NCI-H1048 (cell line): ENCODE measurements at regions not wholly inside any gene's neighbourhood (a gene's known extent, or its start where the extent isn't known, plus 50 kb on each side); places are given as distances from the start of the nearest gene placed in this dataset.
"Not testable (repeated sequence)": the region's sequence is repeated elsewhere in the genome, so short reads cannot be mapped to it uniquely, and the experiment has no call there.

Experiments
- DNase-seq: peaks from one replicate; lab custom pipeline; 2025; lab: John Stamatoyannopoulos, UW

DNA sequence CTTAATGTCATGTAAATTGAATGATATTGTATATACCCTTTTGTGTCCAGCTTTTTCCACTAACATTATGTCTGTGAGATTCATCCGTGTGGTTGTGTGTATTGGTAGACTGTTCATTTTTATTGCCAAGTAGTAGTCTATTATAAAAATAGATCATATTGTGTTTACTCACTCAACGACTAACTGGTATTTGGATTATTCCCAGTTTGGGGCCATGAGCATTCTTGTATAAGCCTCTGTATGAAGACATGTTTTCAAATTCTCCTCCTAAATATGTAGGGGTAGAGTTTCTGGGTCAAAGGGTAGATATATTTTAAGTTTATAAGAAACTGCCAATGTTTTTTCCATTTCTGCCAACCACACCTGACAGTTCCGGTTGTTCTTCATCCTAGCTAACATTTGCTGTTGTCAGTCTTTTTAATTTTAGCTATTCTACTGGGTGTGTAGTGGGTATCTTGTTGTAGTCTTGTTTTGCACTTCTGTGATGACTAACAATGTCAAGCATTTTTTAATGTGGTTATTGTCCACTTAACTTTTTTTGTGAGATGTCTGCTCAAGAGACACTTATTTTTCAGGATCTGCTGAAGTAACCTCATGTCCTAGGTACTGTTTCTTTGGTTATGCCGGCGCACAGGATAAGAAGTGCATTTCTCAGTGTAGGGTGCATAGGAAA is 93.2 kb downstream of the DACT1 start:
- no peak for DNase-seq

DNA sequence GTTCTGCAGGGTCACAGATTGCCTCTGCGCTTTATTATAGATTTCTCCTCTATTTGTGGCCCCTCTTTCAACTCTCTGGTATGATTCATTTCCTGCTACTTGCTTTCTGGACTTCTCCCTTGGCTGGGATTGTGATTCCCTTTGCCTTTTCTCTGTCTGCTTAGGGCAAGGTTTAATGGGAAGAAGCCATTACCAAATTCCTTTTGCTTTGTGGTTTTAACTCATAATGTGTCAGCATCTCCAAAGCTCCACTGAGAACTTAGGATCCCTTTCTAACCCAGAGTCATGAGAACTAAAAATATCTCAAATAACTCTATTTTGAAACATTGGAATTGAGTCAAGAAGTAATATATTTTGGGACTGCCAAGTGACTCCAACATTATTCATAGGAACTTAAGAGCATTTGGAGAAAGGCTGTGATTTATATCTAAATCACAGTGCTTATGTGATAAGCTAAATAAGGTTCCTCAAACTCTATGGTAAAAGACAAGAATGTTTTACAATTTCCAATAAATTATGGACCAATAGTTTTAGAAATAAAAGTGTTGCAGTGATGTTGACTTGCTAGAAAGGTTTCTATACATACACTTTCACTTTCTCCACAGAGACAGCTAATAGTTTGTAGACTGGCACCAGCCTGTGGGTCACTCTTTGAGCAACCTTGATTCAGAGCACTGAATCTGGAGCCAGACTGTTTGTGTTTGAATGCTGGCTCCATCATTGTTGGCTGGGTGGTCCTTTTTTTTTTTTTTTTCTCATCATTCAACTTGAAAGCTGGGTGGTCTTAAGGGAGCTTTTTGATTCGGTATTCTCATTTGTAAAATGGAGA is 93.9 kb downstream of the DACT1 start:
- DNase-seq = no peak

GRCh38 chr14:58732387-58732786 is 94.6 kb downstream of the DACT1 start:
- no peak for DNase-seq

- no peak for DNase-seq
Observed at GRCh38 chr14:58733451-58734208, 95.9 kb downstream of the DACT1 start.

GRCh38 chr14:58735596-58735995 is 97.8 kb downstream of the DACT1 start:
- no peak for DNase-seq

- no peak for DNase-seq
Observed at GRCh38 chr14:58736606-58737005, 98.8 kb downstream of the DACT1 start.

GRCh38 chr14:58737511-58737910 is 99.7 kb downstream of the DACT1 start:
- DNase-seq = no peak

DNA sequence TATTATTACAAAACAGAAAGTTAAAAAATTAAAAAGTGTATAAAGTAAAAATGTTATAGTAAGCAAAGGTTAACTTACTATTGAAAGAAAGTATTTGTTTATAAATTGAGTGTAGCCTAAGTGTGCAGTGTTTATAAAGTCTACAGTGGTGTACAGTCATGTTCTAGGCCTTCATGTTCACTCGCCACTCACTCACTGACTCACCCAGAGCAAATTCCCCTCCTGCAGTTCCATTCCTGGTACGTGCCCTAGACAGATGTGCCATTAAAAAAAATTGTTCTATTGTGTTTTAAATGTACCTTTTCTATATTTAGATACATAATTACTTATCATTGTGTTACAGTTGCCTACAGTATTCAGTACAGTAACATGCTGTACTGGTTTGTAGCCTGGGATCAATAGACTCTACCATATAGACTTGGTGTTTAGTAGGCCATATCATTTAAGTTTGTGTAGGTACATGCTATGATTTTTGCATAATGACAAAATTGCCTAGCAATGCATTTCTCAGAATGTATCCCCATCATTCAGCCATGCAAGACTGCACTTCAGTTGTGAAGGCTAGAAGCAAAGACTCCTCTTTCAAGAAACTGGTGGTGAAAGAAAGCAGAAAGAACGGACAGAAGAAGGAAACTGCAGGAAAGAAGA is 100.6 kb downstream of the DACT1 start:
- no peak for DNase-seq

- no peak for DNase-seq
Observed at GRCh38 chr14:58738876-58739275, 101.1 kb downstream of the DACT1 start.

GRCh38 chr14:58739674-58740073 is 101.9 kb downstream of the DACT1 start:
- DNase-seq = no peak

DNA sequence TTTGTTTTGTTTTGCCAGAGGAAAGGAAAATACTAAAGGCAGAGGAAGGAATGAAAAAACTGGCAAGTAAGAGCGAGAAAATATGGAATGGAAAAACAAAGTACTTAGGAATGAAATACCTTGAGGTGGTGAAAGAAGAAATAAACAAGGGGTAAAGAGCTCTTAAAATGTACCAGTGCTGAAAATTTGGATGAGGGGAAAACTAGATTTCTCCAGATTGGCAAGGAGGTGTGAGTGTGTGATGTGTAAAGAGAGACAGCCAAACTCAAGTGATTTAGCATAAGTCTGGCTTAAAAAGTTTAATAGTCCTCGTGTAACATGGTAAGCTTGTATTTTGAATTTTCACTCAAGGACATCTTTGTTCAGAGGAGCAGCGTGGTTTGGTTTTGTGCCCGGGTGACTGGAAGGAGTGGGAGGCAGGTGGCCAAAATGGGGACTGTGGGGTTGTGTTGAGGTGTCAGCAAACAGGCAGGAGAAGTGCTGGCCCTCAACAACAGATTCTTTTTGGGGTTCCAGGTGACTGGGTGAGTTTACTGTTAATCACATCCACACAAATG is 102.7 kb downstream of the DACT1 start:
- DNase-seq = no peak

GRCh38 chr14:58744801-58745394 is 107.1 kb downstream of the DACT1 start:
- no peak for DNase-seq

GRCh38 chr14:58746261-58746660 is 108.5 kb downstream of the DACT1 start:
- no peak for DNase-seq

DNA sequence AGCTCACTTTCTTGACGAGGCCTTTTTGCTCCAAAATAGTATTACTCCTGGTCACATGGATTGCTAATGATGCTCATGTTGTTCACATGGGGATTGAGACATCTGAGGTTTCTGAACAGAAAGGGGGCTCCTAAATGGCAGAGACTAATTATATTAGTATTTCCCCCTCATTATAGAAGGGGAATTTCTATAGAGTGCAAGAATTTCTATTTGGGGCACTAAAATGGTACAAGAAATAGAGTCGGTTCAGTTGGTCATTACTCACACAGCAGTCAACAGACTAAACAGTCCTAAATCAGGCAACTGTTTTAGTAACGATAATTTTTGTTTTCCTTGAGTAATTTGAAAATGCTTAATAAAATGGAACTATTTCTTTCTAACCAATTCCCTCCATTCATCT is 108.9 kb downstream of the DACT1 start:
- DNase-seq = no peak

DNA sequence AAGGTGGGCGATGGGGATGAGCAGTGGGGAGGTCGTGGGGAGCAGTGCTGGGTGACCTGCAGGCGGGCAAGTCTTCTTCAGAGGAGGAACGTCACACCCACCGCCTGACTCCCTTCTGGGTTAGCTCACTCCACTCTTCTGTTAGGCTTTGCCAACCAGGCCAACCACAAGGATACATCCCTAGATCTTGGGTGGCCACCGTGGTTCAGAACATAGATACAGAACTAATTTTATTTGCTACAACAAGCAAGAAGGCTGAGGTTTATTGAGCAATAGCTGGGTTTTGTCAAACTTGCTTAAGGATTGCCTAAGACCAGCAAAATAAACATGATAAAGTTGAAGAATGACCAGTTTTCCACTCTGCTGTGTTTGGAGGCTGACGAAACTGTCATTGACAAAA is 109.4 kb downstream of the DACT1 start:
- DNase-seq = no peak

- not testable (repeated sequence) for DNase-seq
Observed at GRCh38 chr14:58748251-58748650, 110.5 kb downstream of the DACT1 start.

DNA sequence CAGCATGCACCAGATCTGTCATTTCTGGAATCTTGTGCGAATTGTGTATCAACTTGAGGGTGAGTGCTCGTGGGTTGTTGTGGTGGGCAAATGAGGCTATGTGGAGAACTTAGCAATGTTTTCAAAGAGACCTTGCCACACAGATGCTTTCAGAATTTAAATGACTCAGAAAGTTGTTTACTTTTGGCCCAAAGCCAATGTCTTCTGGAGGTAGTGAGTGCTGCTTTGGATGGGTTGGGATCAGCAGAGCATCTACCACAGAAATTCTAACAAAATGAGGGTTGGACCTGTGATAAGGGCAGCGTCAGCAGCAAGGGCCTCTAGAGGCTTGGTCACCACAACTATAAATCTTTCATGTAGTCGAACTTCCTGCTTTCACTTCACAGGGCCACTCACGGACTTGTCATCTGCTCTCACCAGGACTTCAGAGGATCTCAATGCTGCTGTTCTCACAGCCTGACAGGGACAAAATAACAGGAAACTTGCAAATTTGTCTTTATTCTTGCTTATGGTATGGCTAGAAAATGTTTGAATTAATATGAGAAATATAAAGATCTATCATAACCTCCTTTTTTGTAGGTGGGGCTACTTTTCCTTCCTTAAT is 111.4 kb downstream of the DACT1 start:
- DNase-seq = no peak

DNA sequence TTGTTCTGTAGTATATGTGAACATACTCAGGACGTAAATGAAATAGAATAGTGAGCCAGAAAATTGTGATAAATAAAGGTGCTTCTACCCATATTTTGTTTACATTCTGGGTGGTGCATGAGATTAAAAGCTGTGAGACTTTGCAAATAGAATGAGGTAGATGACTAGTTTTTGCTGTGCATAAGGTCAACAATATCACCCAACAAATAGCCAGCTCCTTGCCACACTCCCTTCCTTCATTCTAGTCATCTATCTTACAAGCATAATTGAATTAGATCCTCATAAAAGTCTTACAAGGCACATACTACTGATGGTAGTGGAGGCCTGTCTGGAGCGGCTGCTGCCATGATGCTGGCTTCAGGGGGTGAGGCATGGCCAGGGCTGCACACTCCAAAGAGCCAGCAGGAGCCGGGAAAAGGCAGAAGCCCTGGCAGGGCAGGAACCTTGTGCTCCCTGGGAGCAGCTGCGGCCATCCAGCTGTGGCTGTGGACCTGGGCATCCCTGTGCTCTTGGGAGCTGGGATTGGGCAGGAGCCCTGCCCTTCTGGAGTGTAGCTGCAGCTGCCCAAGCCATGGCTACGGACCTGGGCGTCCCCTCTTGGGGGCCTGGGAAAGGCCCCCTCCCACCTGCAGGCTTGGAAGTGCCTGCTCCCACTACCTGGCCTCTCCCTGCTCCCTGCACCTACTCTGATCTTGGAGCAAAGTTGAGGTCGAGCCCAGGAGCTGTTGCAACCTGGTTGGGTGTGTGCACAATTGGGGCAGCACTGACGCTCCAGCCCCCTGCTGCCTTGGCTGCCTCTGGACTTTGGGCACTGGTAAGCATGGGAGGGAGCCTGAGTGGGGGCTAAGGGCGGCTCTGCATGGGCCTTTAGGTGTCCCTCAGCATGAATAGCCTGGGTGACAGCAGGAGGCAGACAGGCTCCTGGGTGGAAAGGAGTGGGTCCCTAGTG is 112.8 kb downstream of the DACT1 start:
- DNase-seq = no peak

GRCh38 chr14:58751788-58752187 is 114.0 kb downstream of the DACT1 start:
- DNase-seq = no peak

DNA sequence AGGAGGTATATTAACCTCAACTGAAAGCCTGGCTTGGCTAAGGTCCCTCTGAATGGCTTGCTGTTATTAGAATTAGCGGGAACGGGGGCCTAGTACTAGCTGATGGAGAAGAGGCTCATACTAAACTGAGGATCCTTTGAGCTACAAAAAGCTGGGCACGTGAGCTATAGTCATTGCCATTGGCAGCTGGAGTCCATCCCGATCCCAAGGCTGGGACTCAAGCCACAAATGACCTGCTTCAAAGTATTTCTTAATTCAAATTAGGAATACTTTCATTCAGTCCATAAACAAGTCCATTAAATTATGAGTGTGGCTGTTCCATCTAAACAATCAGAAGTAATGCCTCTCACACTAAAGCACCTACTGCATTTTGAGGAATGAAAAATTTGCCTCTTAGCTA is 114.5 kb downstream of the DACT1 start:
- no peak for DNase-seq
